RWPE1 (cell line): ENCODE measurements at regions not wholly inside any gene's neighbourhood (a gene's known extent, or its start where the extent isn't known, plus 50 kb on each side); places are given as distances from the start of the nearest gene placed in this dataset.

ENCODE experiments used
- CTCF ChIA-PET: fragments of 350-600 bp; sonication (Branson Sonifier 250); formaldehyde crosslinking; extraction: SDS; loops from one replicate; lab custom pipeline; 2021; lab: Yijun Ruan, JAX
- POLR2A ChIA-PET: fragments of 400-600 bp; formaldehyde crosslinking; extraction: SDS; loops from one replicate; lab custom pipeline; 2020; ENCODE audit warnings: antibody characterized with exemption; ENCODE audit not compliant: low non-redundant PET; lab: Yijun Ruan, JAX
- DNase-seq: peaks from one replicate; pipeline ENCODE4 v3.0.0; 2012; ENCODE audit warnings: low spot score
- H3K27ac ChIP-seq: fragments of 450-650 bp; 2 replicates; pipeline ENCODE4 v1.5.1; 2017
- TF ChIP-seq, protein P1 (sequence below): fragments of 450-650 bp; conservative IDR thresholded peaks from 2 replicates; pipeline ENCODE4 v1.5.1; 2017; ENCODE audit warnings: low read depth, mild to moderate bottlenecking

GRCh38 chr4:17206829-17207801 lies 304.8 kb downstream of the QDPR start:
- TF ChIP-seq, protein P1, sequence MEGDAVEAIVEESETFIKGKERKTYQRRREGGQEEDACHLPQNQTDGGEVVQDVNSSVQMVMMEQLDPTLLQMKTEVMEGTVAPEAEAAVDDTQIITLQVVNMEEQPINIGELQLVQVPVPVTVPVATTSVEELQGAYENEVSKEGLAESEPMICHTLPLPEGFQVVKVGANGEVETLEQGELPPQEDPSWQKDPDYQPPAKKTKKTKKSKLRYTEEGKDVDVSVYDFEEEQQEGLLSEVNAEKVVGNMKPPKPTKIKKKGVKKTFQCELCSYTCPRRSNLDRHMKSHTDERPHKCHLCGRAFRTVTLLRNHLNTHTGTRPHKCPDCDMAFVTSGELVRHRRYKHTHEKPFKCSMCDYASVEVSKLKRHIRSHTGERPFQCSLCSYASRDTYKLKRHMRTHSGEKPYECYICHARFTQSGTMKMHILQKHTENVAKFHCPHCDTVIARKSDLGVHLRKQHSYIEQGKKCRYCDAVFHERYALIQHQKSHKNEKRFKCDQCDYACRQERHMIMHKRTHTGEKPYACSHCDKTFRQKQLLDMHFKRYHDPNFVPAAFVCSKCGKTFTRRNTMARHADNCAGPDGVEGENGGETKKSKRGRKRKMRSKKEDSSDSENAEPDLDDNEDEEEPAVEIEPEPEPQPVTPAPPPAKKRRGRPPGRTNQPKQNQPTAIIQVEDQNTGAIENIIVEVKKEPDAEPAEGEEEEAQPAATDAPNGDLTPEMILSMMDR, result no peak
- ChIA-PET POLR2A (no interaction called here), CTCF (no interaction called here)
- no peak for DNase-seq
- H3K27ac ChIP-seq, result no peak overlapping the region

GRCh38 chr4:17204908-17205307 lies 306.5 kb upstream of the LDB2 start:
- POLR2A ChIA-PET, result no interaction called here

DNA sequence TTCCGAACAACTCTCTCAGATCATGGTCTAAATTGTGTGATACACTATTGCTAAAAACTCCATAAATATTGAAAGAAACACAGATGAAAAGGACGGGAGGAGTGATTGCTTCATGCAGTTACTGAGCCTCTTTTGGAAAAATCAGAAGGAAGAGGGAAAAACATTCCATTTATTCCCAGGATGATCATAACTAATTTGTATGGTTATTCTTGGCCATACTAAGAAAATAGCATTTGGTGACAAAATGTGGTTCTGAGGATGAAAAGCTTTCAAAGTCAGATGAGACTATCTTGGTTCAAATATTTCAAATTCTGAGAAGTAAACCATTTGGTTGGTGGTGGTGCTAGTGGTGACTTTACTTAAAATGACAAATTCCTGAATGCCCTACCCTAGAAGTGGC lies 305.4 kb upstream of the LDB2 start:
- TF ChIP-seq, protein P1, result no peak
- H3K27ac ChIP-seq, result no peak overlapping the region
- no peak for DNase-seq
- POLR2A ChIA-PET, result no interaction called here
- CTCF ChIA-PET, result no interaction called here

More at GRCh38 chr4:17204908-17205307, 306.5 kb upstream of the LDB2 start:
- DNase-seq, result no peak
- CTCF ChIA-PET, result no interaction called here
- H3K27ac ChIP-seq, result no peak overlapping the region
- TF ChIP-seq, protein P1, result no peak

- TF ChIP-seq, protein P1, result no peak
- ChIA-PET POLR2A (no interaction called here), CTCF (no interaction called here)
Measured at GRCh38 chr4:17197070-17197469, 298.6 kb upstream of the LDB2 start.

GRCh38 chr4:17195461-17196275 lies 297.2 kb upstream of the LDB2 start:
- ChIA-PET CTCF (no interaction called here), POLR2A (no interaction called here)
- DNase-seq, result no peak
- TF ChIP-seq, protein P1, result no peak
- H3K27ac ChIP-seq, result no peak overlapping the region

More at GRCh38 chr4:17197070-17197469, 298.6 kb upstream of the LDB2 start:
- no peak for DNase-seq
- H3K27ac ChIP-seq, result no peak overlapping the region

DNA sequence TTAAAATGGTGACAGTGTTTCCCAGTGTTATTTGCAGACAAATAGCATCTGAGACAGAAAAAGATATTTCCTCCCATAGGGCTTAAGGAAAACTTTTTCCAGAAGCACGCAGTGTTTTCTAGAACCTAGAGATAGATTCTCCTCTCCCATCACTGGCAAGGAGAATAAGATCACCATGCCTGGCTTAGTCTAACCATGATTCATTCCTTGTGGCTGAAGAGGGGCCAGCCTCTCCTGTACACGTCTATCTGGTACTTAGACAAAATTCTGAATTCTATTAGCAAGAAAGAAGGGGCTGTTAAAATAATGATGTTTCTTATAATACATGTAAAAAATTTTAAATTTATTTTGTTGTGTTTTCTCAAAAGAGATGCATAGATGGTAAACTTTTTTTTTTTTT lies 296.1 kb upstream of the LDB2 start:
- TF ChIP-seq, protein P1, result no peak
- H3K27ac ChIP-seq, result no peak overlapping the region
- ChIA-PET POLR2A (no interaction called here), CTCF (no interaction called here)
- no peak for DNase-seq
